ENCODE measurements at regions not wholly inside any gene's neighbourhood (a gene's known extent, or its start where the extent isn't known, plus 50 kb on each side); places are given as distances from the start of the nearest gene placed in this dataset.

DNA sequence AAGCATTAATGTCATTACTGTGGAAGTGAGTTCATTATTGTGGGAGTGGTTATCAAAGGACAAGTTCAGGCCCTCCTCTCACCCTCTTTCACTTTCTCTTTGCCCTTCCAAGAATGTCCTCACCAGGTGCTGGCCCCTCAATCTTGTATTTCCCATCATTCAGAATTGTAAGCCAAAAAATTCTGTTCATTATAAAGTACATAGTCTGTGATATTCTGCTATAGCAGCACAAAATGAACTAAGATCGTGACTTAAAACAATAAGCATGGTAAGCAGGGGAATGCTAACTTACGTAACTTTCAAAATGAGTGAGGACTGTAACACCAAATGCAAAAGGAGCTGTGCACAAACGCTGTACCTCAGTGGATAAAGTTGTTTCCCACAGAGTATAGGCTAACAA, 515.7 kb upstream of the BTBD3 start (continued):
- TF ChIP-seq ZNF24 (IDR thresholded peaks at IDR 0.05) (no peak), ETV6 (conservative IDR thresholded peaks at IDR 0.05 in 1 of 2, IDR thresholded peaks at IDR 0.05 in 1 of 2; ENCODE audit: borderline replicate concordance in 1 of 2, low read depth in 1 of 2) (no peak), HDAC2 (IDR thresholded peaks at IDR 0.05) (no peak), FOXK2 (IDR thresholded peaks at IDR 0.05) (no peak), SRF (IDR thresholded peaks at IDR 0.05; ENCODE audit: low read depth in 2 of 2, low read length in 2 of 2) (no peak), SUZ12 (IDR thresholded peaks at IDR 0.05; ENCODE audit: unreplicated experiment) (no peak), YBX1 (IDR thresholded peaks at IDR 0.05) (no peak), PBX3 (IDR thresholded peaks at IDR 0.05; ENCODE audit: insufficient replicate concordance, low read depth, low read length) (no peak), BACH1 (IDR thresholded peaks at IDR 0.05; ENCODE audit: borderline replicate concordance) (no peak), IKZF2 (IDR thresholded peaks at IDR 0.05) (no peak; a peak in 1 of 4 replicates), IRF5 (IDR thresholded peaks at IDR 0.05; ENCODE audit: borderline replicate concordance) (no peak), ATF3 (IDR thresholded peaks at IDR 0.05; ENCODE audit: borderline replicate concordance, extremely low read depth, low read depth, low read length) (no peak), KAT2A (conservative IDR thresholded peaks at IDR 0.05; ENCODE audit: control insufficient read depth, low read depth, low read length) (no peak), SUPT20H (IDR thresholded peaks at IDR 0.05; ENCODE audit: borderline replicate concordance, control insufficient read depth, low read depth, low read length) (no peak), RELA (IDR thresholded peaks at IDR 0.05; ENCODE audit: borderline replicate concordance, partially characterized antibody) (no peak)
- TF ChIP-seq, protein P1, sequence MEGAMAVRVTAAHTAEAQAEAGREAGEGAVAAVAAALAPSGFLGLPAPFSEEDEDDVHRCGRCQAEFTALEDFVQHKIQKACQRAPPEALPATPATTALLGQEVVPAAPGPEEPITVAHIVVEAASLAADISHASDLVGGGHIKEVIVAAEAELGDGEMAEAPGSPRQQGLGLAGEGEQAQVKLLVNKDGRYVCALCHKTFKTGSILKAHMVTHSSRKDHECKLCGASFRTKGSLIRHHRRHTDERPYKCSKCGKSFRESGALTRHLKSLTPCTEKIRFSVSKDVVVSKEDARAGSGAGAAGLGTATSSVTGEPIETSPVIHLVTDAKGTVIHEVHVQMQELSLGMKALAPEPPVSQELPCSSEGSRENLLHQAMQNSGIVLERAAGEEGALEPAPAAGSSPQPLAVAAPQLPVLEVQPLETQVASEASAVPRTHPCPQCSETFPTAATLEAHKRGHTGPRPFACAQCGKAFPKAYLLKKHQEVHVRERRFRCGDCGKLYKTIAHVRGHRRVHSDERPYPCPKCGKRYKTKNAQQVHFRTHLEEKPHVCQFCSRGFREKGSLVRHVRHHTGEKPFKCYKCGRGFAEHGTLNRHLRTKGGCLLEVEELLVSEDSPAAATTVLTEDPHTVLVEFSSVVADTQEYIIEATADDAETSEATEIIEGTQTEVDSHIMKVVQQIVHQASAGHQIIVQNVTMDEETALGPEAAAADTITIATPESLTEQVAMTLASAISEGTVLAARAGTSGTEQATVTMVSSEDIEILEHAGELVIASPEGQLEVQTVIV (IDR thresholded peaks at IDR 0.05; ENCODE audit: borderline replicate concordance, partially characterized antibody), result no peak
- TF ChIP-seq, protein P2, sequence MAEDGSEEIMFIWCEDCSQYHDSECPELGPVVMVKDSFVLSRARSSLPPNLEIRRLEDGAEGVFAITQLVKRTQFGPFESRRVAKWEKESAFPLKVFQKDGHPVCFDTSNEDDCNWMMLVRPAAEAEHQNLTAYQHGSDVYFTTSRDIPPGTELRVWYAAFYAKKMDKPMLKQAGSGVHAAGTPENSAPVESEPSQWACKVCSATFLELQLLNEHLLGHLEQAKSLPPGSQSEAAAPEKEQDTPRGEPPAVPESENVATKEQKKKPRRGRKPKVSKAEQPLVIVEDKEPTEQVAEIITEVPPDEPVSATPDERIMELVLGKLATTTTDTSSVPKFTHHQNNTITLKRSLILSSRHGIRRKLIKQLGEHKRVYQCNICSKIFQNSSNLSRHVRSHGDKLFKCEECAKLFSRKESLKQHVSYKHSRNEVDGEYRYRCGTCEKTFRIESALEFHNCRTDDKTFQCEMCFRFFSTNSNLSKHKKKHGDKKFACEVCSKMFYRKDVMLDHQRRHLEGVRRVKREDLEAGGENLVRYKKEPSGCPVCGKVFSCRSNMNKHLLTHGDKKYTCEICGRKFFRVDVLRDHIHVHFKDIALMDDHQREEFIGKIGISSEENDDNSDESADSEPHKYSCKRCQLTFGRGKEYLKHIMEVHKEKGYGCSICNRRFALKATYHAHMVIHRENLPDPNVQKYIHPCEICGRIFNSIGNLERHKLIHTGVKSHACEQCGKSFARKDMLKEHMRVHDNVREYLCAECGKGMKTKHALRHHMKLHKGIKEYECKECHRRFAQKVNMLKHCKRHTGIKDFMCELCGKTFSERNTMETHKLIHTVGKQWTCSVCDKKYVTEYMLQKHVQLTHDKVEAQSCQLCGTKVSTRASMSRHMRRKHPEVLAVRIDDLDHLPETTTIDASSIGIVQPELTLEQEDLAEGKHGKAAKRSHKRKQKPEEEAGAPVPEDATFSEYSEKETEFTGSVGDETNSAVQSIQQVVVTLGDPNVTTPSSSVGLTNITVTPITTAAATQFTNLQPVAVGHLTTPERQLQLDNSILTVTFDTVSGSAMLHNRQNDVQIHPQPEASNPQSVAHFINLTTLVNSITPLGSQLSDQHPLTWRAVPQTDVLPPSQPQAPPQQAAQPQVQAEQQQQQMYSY (CRISPR knock-in tag; IDR thresholded peaks at IDR 0.05), result no peak

All from GM12878 (cell line).